Gastrocnemius medialis (tissue), 4 donors: ENCODE measurements at regions not wholly inside any gene's neighbourhood (a gene's known extent, or its start where the extent isn't known, plus 50 kb on each side); places are given as distances from the start of the nearest gene placed in this dataset.

Experiments used
- CTCF ChIP-seq, 5 experiments: fragments of 450-650 bp in 3 of 5; fragments of 200-600 bp in 2 of 5; sonication (generic) in 2 of 5; IDR thresholded peaks in 4 of 5; conservative IDR thresholded peaks in 1 of 5; 1 replicate in 4 of 5; 2 replicates in 1 of 5; pipeline ENCODE4 v1.5.1; 2016 to 2019; ENCODE audit warnings: antibody characterized with exemption in 5 of 5, mild to moderate bottlenecking in 3 of 5, moderate library complexity in 3 of 5
- POLR2A ChIP-seq, 2 donors: fragments of 450-650 bp; IDR thresholded peaks; one replicate each; pipeline ENCODE4 v1.6.1; 2017; ENCODE audit warnings: antibody characterized with exemption in 2 of 2, mild to moderate bottlenecking in 2 of 2, moderate library complexity in 2 of 2

- TF ChIP-seq CTCF (IDR thresholded peaks at IDR 0.05 in 4 of 5, conservative IDR thresholded peaks at IDR 0.05 in 1 of 5) (no peak), POLR2A (IDR thresholded peaks at IDR 0.05) (no peak)
These were observed 160.6 kb upstream of the RPL38 start for GRCh38 chr17:74042744-74043486.
